KMS-11 (cell line): ENCODE measurements at regions not wholly inside any gene's neighbourhood (a gene's known extent, or its start where the extent isn't known, plus 50 kb on each side); places are given as distances from the start of the nearest gene placed in this dataset.

Experiments
- H2AFZ ChIP-seq: fragments of 200-600 bp; sonication (generic); 2 replicates; pipeline ENCODE4 v1.6.1; 2016; ENCODE audit warnings: antibody characterized with exemption, mixed run types, low read depth
- H3K27ac ChIP-seq: fragments of 200-600 bp; sonication (generic); 2 replicates; pipeline ENCODE4 v1.6.1; 2016; ENCODE audit warnings: mild to moderate bottlenecking, mixed run types
- H3K27me3 ChIP-seq: fragments of 200-600 bp; sonication (generic); 2 replicates; pipeline ENCODE4 v1.6.1; 2017; ENCODE audit warnings: mild to moderate bottlenecking, low read depth, mixed run types, moderate library complexity; ENCODE audit not compliant: insufficient read depth
- H3K36me3 ChIP-seq: fragments of 200-600 bp; sonication (generic); 2 replicates; pipeline ENCODE4 v1.6.1; 2017; ENCODE audit warnings: mild to moderate bottlenecking, mixed run types; ENCODE audit not compliant: insufficient read depth
- H3K4me1 ChIP-seq: fragments of 200-600 bp; sonication (generic); 2 replicates; pipeline ENCODE4 v1.6.1; 2016; ENCODE audit warnings: mild to moderate bottlenecking, low read depth, mixed run types; ENCODE audit not compliant: poor library complexity, severe bottlenecking
- H3K4me2 ChIP-seq: fragments of 200-600 bp; sonication (generic); 2 replicates; pipeline ENCODE4 v1.7.0; 2016; ENCODE audit warnings: mild to moderate bottlenecking, mixed run types
- H3K4me3 ChIP-seq: fragments of 200-600 bp; sonication (generic); IDR thresholded peaks from 2 replicates; pipeline ENCODE4 v1.6.1; 2017; ENCODE audit warnings: low read depth, low read length, mixed read lengths; ENCODE audit not compliant: insufficient read depth
- H3K79me2 ChIP-seq: fragments of 200-600 bp; sonication (generic); 2 replicates; pipeline ENCODE4 v1.6.1; 2016; ENCODE audit warnings: low read depth, mixed run types; ENCODE audit not compliant: insufficient read depth
- H3K9ac ChIP-seq: fragments of 200-600 bp; sonication (generic); 2 replicates; pipeline ENCODE4 v1.6.1; 2016; ENCODE audit warnings: mild to moderate bottlenecking, mixed run types
- H4K20me1 ChIP-seq: fragments of 200-600 bp; sonication (generic); 2 replicates; pipeline ENCODE4 v1.6.1; 2016; ENCODE audit warnings: mild to moderate bottlenecking, mixed run types; ENCODE audit not compliant: insufficient read depth
- CTCF ChIP-seq: fragments of 200-600 bp; sonication (generic); conservative IDR thresholded peaks from 2 replicates; pipeline ENCODE4 v1.6.1; 2017; ENCODE audit warnings: low read depth, mild to moderate bottlenecking, antibody characterized with exemption, low read length, moderate library complexity, mixed read lengths

DNA sequence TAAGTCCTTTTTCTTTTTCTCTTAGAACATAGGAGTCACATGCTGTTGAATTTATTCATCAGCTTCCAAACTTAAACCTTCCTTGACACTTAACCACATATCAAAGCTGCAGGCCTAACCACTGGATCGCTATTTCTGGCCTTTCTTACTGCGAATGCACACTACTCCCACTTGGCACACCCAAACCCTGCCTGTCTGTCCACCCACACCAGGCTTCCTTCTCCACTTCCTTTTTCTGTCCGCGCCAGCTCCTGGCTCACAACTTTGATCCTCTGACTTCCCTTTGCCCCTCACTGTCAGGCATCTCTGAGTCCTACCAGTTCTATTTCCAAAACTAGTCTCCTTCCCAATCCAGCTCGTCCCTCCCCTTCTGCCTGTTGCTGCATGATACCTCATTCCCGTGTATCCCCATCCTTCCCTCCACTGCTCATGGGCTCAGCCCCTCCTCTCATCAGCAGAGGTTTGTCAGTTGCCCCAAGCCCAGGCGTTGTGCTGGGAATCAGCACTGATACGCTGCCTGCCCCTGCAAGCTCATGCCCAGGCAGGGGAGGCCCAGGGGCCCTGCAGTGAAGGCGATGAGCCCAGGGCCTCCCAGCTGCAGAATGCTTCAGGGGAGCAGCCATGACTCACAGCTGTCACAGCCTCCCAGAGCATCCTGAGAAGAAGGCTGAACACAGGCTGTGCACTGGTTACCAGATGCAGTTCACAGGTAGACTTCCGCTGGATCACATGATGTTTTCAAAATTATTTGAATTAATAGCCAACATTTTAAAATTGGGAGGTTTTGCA is 179.8 kb downstream of the KATNIP start:
- Histone ChIP-seq H3K27ac (no peak overlapping the region), H3K27me3 (no peaks in the 10 kb centered on the region), H3K9ac (no peak overlapping the region), H3K4me2 (no peak overlapping the region), H2AFZ (no peak overlapping the region), H3K4me3 (no peak overlapping the region), H3K36me3 (no peaks in the 10 kb centered on the region), H4K20me1 (no peaks in the 10 kb centered on the region), H3K79me2 (no peaks in the 10 kb centered on the region), H3K4me1 (no peaks in the 10 kb centered on the region)
- TF ChIP-seq CTCF: no peak

GRCh38 chr16:27730661-27731210 is 180.8 kb downstream of the KATNIP start:
- Histone ChIP-seq H3K27me3 (no peaks in the 10 kb centered on the region), H3K4me3 (no peak overlapping the region), H3K4me1 (no peaks in the 10 kb centered on the region), H2AFZ (no peak overlapping the region), H3K36me3 (no peaks in the 10 kb centered on the region), H3K9ac (no peak overlapping the region), H3K79me2 (no peaks in the 10 kb centered on the region), H3K4me2 (no peak overlapping the region), H4K20me1 (no peaks in the 10 kb centered on the region), H3K27ac (no peak overlapping the region)
- TF ChIP-seq CTCF: no peak

DNA sequence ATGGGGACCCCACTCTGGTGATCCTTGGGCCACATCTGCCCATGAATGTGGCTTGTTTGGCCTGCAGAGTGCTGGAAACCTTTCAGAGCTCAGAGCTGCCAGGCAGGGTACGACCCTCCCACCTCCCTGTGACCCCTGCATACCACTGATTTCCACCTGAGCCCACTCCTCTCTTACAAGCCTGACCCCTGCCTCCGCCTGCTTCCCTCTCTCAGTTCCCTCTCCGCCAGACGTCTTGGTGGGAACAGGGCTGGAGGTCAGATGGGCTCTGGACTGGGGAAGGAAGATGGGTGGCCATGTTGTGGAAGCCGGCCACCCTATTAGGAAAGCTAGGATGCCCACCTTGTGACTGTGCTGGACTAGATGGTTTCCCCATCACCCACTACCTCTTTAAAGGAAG is 185.1 kb downstream of the KATNIP start:
- Histone ChIP-seq H3K36me3 (no peaks in the 10 kb centered on the region), H3K27ac (no peak overlapping the region), H3K79me2 (no peaks in the 10 kb centered on the region), H3K4me3 (no peak overlapping the region), H3K9ac (no peak overlapping the region), H3K4me1 (no peaks in the 10 kb centered on the region), H3K27me3 (no peaks in the 10 kb centered on the region), H2AFZ (no peak overlapping the region), H3K4me2 (no peak overlapping the region), H4K20me1 (no peaks in the 10 kb centered on the region)
- TF ChIP-seq CTCF: no peak

- Histone ChIP-seq H3K27ac (no peak overlapping the region), H3K4me1 (no peaks in the 10 kb centered on the region), H3K4me2 (no peak overlapping the region), H3K36me3 (no peaks in the 10 kb centered on the region), H4K20me1 (no peaks in the 10 kb centered on the region), H3K79me2 (no peaks in the 10 kb centered on the region), H3K4me3 (no peak overlapping the region), H3K27me3 (no peaks in the 10 kb centered on the region), H3K9ac (no peak overlapping the region), H2AFZ (no peak overlapping the region)
- TF ChIP-seq CTCF: no peak
These were observed 186.5 kb downstream of the KATNIP start for GRCh38 chr16:27736431-27736830.
